ENCODE measurements at regions not wholly inside any gene's neighbourhood (a gene's known extent, or its start where the extent isn't known, plus 50 kb on each side); places are given as distances from the start of the nearest gene placed in this dataset.
"Not testable (repeated sequence)": the region's sequence is repeated elsewhere in the genome, so short reads cannot be mapped to it uniquely, and the experiment has no call there.

GRCh38 chr18:59800897-59801296 lies 98.9 kb upstream of the PMAIP1 start:
- no peak for DNase-seq

GRCh38 chr18:59799383-59800015 lies 100.3 kb upstream of the PMAIP1 start:
- no peak for DNase-seq

GRCh38 chr18:59795882-59796281 lies 98.7 kb upstream of the CCBE1 start:
- DNase-seq = no peak

- no peak for DNase-seq
Observed at GRCh38 chr18:59792353-59792752, 95.1 kb upstream of the CCBE1 start.

GRCh38 chr18:59790346-59790936 lies 93.2 kb upstream of the CCBE1 start:
- DNase-seq = not testable (repeated sequence)

GRCh38 chr18:59788791-59789106 lies 91.5 kb upstream of the CCBE1 start:
- no peak for DNase-seq

- DNase-seq = no peak
Observed at GRCh38 chr18:59787998-59788790, 91.0 kb upstream of the CCBE1 start.

GRCh38 chr18:59784694-59785093 lies 87.5 kb upstream of the CCBE1 start:
- DNase-seq = no peak

GRCh38 chr18:59783138-59783537 lies 85.9 kb upstream of the CCBE1 start:
- peak; percentile 31 for DNase-seq

GRCh38 chr18:59779979-59780378 lies 82.8 kb upstream of the CCBE1 start:
- DNase-seq = no peak

GRCh38 chr18:59778434-59778833 lies 81.2 kb upstream of the CCBE1 start:
- no peak for DNase-seq

- DNase-seq = no peak
Observed at GRCh38 chr18:59777636-59778035, 80.4 kb upstream of the CCBE1 start.

GRCh38 chr18:59769129-59769865 lies 72.1 kb upstream of the CCBE1 start:
- no peak for DNase-seq

GRCh38 chr18:59768409-59768808 lies 71.2 kb upstream of the CCBE1 start:
- no peak for DNase-seq

GRCh38 chr18:59767732-59768131 lies 70.5 kb upstream of the CCBE1 start:
- no peak for DNase-seq

- no peak for DNase-seq
Observed at GRCh38 chr18:59765343-59765742, 68.1 kb upstream of the CCBE1 start.

- no peak for DNase-seq
Observed at GRCh38 chr18:59764281-59764680, 67.1 kb upstream of the CCBE1 start.

GRCh38 chr18:59763541-59764136 lies 66.4 kb upstream of the CCBE1 start:
- DNase-seq = no peak

- no peak for DNase-seq
Observed at GRCh38 chr18:59760619-59761600, 63.7 kb upstream of the CCBE1 start.

GRCh38 chr18:59760212-59760611 lies 63.0 kb upstream of the CCBE1 start:
- DNase-seq = no peak

- no peak for DNase-seq
Observed at GRCh38 chr18:59758837-59759236, 61.6 kb upstream of the CCBE1 start.

GRCh38 chr18:59758106-59758505 lies 60.9 kb upstream of the CCBE1 start:
- DNase-seq = no peak

Data from NCI-H1436 treated with DMSO at 0.1 percent for 48 hours (cell line).